Loucy (cell line): ENCODE measurements at regions not wholly inside any gene's neighbourhood (a gene's known extent, or its start where the extent isn't known, plus 50 kb on each side); places are given as distances from the start of the nearest gene placed in this dataset.

ENCODE experiments used
- CTCF ChIP-seq: fragments of 200-600 bp; sonication (generic); conservative IDR thresholded peaks from 2 replicates; pipeline ENCODE4 v1.5.1; 2014; ENCODE audit warnings: mild to moderate bottlenecking, antibody characterized with exemption, low read length
- EZH2phosphoT487 ChIP-seq: fragments of 200-600 bp; IDR thresholded peaks from 2 replicates; pipeline ENCODE4 v1.6.1; 2018; ENCODE audit warnings: antibody characterized with exemption, mild to moderate bottlenecking, moderate library complexity, borderline replicate concordance

GRCh38 chr4:126614356-126614855, 1018.4 kb upstream of the INTU start:
- TF ChIP-seq EZH2phosphoT487 (no peak), CTCF (no peak)
